Fibroblast of villous mesenchyme (primary cell): ENCODE measurements at regions not wholly inside any gene's neighbourhood (a gene's known extent, or its start where the extent isn't known, plus 50 kb on each side); places are given as distances from the start of the nearest gene placed in this dataset.

ENCODE experiments used
- DNase-seq: peaks from one replicate; pipeline ENCODE4 v3.0.0-alpha.2; 2010; ENCODE audit warnings: low read depth
- H3K4me3 ChIP-seq: 2 replicates; pipeline ENCODE4 v1.5.1; 2011; ENCODE audit warnings: low read depth, mild to moderate bottlenecking, low read length
- TF ChIP-seq, protein P1 (sequence below): IDR thresholded peaks from 2 replicates; pipeline ENCODE4 v1.5.1; 2012; ENCODE audit warnings: low read depth, mild to moderate bottlenecking, low read length; ENCODE audit not compliant: insufficient read depth

DNA sequence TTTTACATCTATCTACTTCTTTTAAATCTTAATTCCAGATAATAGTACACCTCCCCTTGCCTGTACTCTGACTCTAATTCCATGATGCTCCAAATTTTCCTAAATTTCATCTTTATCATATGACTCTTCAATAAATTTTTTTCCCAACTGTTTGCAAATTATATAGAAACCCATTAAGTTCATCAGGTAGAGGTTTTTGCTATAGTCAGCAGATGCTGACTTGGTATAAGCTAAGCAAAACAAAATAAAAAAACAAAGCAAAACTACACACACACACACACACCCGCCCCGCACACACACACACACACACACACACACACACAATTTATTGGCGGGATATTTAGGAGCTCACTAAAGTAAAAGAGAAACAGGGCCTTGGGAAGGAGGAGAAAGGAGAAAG is 1047.8 kb upstream of the FAM98A start:
- H3K4me3 ChIP-seq: no peak overlapping the region
- TF ChIP-seq, protein P1, sequence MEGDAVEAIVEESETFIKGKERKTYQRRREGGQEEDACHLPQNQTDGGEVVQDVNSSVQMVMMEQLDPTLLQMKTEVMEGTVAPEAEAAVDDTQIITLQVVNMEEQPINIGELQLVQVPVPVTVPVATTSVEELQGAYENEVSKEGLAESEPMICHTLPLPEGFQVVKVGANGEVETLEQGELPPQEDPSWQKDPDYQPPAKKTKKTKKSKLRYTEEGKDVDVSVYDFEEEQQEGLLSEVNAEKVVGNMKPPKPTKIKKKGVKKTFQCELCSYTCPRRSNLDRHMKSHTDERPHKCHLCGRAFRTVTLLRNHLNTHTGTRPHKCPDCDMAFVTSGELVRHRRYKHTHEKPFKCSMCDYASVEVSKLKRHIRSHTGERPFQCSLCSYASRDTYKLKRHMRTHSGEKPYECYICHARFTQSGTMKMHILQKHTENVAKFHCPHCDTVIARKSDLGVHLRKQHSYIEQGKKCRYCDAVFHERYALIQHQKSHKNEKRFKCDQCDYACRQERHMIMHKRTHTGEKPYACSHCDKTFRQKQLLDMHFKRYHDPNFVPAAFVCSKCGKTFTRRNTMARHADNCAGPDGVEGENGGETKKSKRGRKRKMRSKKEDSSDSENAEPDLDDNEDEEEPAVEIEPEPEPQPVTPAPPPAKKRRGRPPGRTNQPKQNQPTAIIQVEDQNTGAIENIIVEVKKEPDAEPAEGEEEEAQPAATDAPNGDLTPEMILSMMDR: no peak
- no peak for DNase-seq

DNA sequence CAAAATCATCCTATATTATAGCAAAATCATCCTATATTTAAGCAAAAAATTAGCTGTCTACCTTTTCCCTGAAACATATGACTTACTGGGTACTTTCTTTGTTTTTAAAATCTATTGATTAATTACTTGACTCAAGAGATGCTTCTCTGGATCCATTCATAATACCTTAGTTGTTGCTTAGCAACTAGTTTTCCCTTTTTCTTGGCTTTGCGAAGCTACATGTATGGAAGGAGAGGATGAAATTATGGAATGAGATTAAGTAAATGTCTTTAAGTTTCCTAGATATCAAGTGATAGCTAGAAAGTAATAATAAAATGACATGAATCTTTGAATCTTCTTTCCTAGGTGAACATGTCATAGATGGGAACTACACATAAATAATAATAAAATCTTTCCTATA is 1033.2 kb upstream of the FAM98A start:
- TF ChIP-seq, protein P1: no peak
- no peak for DNase-seq
- H3K4me3 ChIP-seq: no peak overlapping the region

DNA sequence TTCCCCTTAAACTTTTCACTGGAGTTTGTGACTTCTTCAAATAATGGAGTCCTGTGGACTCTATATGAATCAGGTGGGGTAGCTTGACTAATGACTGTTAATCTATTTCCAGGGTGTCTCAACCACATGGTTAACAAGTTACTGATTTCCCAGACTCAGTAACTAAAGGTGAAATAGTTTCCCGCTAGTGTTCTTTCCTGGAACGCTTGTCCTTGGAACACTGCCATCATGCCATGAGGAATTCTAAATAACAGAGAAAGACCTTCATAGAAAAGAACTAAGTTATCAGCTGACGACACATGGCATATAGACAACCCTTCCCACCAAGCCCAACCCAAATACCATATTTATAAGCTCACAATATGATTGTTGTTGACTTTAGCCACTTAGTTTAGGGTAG is 1027.9 kb upstream of the FAM98A start:
- no peak for DNase-seq
- TF ChIP-seq, protein P1: no peak

DNA sequence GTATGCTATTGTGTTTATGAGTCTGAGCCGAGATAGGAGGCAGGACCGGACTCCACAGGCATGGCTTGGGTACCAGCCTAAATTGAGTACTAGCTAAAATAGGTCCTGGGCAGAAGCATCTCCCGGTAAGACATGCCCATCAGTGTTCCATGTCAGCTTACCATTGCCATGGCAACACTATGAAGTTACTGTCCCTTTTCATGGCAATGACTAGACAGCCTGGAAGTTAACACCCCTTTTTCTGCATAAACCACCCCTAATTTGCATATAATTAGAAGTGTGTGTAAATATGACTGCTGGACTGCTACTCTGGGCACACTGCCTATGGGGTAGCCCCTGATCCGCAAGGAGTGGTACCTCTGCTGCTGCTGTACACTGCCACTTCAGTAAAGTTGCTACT is 1005.1 kb upstream of the FAM98A start:
- no peak for DNase-seq
- no peak overlapping the region for H3K4me3 ChIP-seq
- TF ChIP-seq, protein P1: no peak

More for the DNA sequence above, 1027.9 kb upstream of the FAM98A start:
- H3K4me3 ChIP-seq: no peak overlapping the region

DNA sequence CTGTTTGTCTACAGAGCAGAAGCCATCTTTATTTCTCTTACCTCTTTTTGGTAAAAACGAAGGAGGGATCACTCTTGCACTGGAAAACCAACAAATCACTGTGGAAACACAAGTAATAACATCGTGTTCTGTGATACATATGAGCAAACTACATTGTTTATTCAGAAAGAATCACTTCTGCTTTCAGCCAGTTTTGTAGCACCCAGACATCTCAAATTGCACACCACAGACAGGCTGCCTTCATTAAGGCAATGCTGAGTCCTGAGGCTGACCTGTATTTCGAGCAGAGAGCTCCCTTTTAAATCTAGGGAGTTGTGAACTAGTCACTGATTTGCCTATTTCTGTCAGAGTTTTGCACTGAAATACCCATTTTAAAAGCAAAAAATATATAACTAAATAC is 1003.2 kb upstream of the FAM98A start:
- no peak overlapping the region for H3K4me3 ChIP-seq
- TF ChIP-seq, protein P1: no peak
- DNase-seq: no peak

DNA sequence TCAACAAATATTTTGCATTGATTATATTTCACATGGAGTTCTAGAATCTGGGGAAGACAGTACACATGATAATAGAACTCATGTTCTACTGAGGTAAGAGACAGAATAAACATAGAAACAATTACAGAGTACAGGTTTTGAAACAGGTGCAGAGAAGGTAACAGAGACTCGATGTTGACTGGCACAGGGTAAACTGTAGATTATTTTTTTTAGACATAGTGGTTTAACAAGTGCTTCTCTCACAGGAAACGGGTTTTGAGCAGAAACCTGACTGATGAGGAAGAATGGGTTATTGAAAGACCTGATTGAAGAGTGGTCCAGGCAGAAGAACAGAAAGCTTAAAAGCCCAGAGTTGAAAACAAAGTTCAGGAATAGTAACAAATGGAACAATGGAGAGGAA is 1002.5 kb upstream of the FAM98A start:
- H3K4me3 ChIP-seq: no peak overlapping the region
- DNase-seq: no peak
- TF ChIP-seq, protein P1: no peak

DNA sequence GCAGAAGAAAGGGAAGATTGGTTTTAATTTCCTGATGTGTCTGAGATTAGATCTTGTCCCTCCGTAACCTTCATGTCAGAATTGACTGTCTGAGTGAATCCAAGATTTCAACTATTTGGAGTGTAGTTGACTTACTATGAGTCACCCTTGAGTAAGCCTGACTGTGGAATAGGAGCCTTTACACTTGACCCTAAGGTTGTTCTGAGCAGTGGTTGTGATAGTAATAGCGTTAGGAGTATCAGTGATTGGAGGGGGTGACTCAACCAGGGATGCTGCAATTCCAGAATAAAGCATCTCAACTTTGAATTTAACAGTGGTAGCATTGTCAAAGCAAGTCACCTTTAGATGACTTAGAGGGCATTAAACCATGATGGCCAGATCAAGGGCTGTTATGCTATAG is 979.5 kb upstream of the FAM98A start:
- DNase-seq: no peak
- H3K4me3 ChIP-seq: no peak overlapping the region
- TF ChIP-seq, protein P1: no peak
